ENCODE measurements at regions not wholly inside any gene's neighbourhood (a gene's known extent, or its start where the extent isn't known, plus 50 kb on each side); places are given as distances from the start of the nearest gene placed in this dataset.

GRCh38 chr13:61179741-61180140 lies 235.9 kb downstream of the PCDH20 start:
- TF ChIP-seq CTCF (IDR thresholded peaks at IDR 0.05) = no peak
- no peak for TF ChIP-seq POLR2A (IDR thresholded peaks at IDR 0.05)

All from esophagus squamous epithelium (tissue), 4 donors.